ENCODE measurements at regions not wholly inside any gene's neighbourhood (a gene's known extent, or its start where the extent isn't known, plus 50 kb on each side); places are given as distances from the start of the nearest gene placed in this dataset.

DNA sequence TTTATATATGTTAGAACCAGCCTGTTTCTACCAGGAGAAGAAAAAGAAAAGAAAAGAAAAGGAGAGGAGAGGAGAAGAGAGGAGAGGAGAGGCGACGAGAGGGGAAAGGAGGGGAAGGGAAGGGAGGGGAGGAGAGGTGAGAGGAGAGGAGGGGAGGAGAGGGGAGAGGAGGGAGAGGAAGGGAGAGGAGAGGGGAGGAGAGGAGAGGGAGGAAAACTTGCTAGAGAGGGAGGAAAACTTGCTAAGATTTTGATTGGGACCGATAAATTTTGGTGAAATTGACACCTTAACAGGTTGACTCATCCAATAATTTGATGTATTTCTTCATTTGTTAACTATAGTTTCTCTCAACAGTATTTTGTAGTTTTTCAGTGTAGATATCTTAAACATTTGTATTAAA, 164.0 kb upstream of the SYT1 start:
- Histone ChIP-seq H3K4me1 (ENCODE audit: control insufficient read depth, extremely low read depth, insufficient read depth, low read length) (peaks cover 24% of the 10 kb centered on the region), H3K27me3 (ENCODE audit: control insufficient read depth in 2 of 2, insufficient read depth in 2 of 2, low read length in 2 of 2) (no peaks in the 10 kb centered on the region), H3K9me3 (replicated peaks; ENCODE audit: control insufficient read depth, insufficient read depth, low read length) (no peaks in the 10 kb centered on the region), H3K79me2 (ENCODE audit: control insufficient read depth, insufficient read depth, low read length) (no peaks in the 10 kb centered on the region), H4K20me1 (replicated peaks; ENCODE audit: control insufficient read depth, extremely low read depth, insufficient read depth, low read length) (no peaks in the 10 kb centered on the region), H2AFZ (ENCODE audit: low read depth, low read length) (no peak overlapping the region), H3K9me1 (replicated peaks; ENCODE audit: control insufficient read depth, extremely low read depth, insufficient read depth, low read length) (no peaks in the 10 kb centered on the region), H3K36me3 (ENCODE audit: control insufficient read depth in 2 of 2, extremely low read depth in 1 of 2, insufficient read depth in 2 of 2, low read length in 2 of 2) (no peaks in the 10 kb centered on the region), H3K4me3 (replicated peaks in 1 of 3; ENCODE audit: insufficient read depth in 1 of 3, low read depth in 1 of 3, low read length in 3 of 3) (no peak overlapping the region), H3K27ac (ENCODE audit: insufficient read depth, low read depth, low read length) (no peak overlapping the region), H3K9ac (replicated peaks; ENCODE audit: extremely low read depth, insufficient read depth, low read length) (no peak overlapping the region), H3K4me2 (ENCODE audit: insufficient read depth, low read length) (no peak overlapping the region)
- BruUV-seq (replicated peaks) = no TSS peak
- CTCF ChIA-PET = no interaction called here
- intact Hi-C loops (cut with micrococcal nuclease) = loop anchor here (5.0 kb wide), 1 partner anchor 357 kb away; no protein-coding TSS in a partner anchor
- FAIRE-seq (no peak), DNase-seq (ENCODE audit: low read depth, low spot score) (no peak)
- TF ChIP-seq, protein P1, sequence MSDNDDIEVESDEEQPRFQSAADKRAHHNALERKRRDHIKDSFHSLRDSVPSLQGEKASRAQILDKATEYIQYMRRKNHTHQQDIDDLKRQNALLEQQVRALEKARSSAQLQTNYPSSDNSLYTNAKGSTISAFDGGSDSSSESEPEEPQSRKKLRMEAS (IDR thresholded peaks at IDR 0.05; ENCODE audit: insufficient read depth, insufficient read length) = no peak
- no peak for TF ChIP-seq POLR2AphosphoS5 (IDR thresholded peaks at IDR 0.05; ENCODE audit: insufficient read depth, low read depth, low read length)
- TF ChIP-seq FOS (IDR thresholded peaks at IDR 0.05; ENCODE audit: borderline replicate concordance, insufficient read depth, low read length) = no peak
- no peak for TF ChIP-seq EZH2 (IDR thresholded peaks at IDR 0.05; ENCODE audit: borderline replicate concordance, low read depth, low read length, severe bottlenecking)
- no peak for TF ChIP-seq GATA2 (IDR thresholded peaks at IDR 0.05; ENCODE audit: insufficient read depth, insufficient read length, low read depth, low read length)
- TF ChIP-seq JUN (IDR thresholded peaks at IDR 0.05; ENCODE audit: borderline replicate concordance, insufficient read depth, insufficient read length, low read depth) = no peak
- no peak for TF ChIP-seq MYC (IDR thresholded peaks at IDR 0.05; ENCODE audit: low read depth, low read length)
- no peak for TF ChIP-seq POLR2A (IDR thresholded peaks at IDR 0.05; ENCODE audit: low read depth, low read length)
- TF ChIP-seq, protein P2, sequence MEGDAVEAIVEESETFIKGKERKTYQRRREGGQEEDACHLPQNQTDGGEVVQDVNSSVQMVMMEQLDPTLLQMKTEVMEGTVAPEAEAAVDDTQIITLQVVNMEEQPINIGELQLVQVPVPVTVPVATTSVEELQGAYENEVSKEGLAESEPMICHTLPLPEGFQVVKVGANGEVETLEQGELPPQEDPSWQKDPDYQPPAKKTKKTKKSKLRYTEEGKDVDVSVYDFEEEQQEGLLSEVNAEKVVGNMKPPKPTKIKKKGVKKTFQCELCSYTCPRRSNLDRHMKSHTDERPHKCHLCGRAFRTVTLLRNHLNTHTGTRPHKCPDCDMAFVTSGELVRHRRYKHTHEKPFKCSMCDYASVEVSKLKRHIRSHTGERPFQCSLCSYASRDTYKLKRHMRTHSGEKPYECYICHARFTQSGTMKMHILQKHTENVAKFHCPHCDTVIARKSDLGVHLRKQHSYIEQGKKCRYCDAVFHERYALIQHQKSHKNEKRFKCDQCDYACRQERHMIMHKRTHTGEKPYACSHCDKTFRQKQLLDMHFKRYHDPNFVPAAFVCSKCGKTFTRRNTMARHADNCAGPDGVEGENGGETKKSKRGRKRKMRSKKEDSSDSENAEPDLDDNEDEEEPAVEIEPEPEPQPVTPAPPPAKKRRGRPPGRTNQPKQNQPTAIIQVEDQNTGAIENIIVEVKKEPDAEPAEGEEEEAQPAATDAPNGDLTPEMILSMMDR (IDR thresholded peaks at IDR 0.05; ENCODE audit: extremely low read depth in 1 of 2, insufficient read depth in 1 of 2, low read depth in 1 of 2, low read length in 2 of 2) = no peak
- dilution Hi-C loops (cut with MboI; ENCODE audit: extremely low pct_ligation_motif_present, low sequenced_read_pairs) = no loop called here
- POLR2A ChIA-PET = no interaction called here
